Kidney tubule cell (primary cell): ENCODE measurements at regions not wholly inside any gene's neighbourhood (a gene's known extent, or its start where the extent isn't known, plus 50 kb on each side); places are given as distances from the start of the nearest gene placed in this dataset.
"Not testable (repeated sequence)": the region's sequence is repeated elsewhere in the genome, so short reads cannot be mapped to it uniquely, and the experiment has no call there.

Source experiments
- DNase-seq: peaks from one replicate; pipeline ENCODE4 v3.0.0-alpha.2; 2018; ENCODE audit warnings: low spot score

DNA sequence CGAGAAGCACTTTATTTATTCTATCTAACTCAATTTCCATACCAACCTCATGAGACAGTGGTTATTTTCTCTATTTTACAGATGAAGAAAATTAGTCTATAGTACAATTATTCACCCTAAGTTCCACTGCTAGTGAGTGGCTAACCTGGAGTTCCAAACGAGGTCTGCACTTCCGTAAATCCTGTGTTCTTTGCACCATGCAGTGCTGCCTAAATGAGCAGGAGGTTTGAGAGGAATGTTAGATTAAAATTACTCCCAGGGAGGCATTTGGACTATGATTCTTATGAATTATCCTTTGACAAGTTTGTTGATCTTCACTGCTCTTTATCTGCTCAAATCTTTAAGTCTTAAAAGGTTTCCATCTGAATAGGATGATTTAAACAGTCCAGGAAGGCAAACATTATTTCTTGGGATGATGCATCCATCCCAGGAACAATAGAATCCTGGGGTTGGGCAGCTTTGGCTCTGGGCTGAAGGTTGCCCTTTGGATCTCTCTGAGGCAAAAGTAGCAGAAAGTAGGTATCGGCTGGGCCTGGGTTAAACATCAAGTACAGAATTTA is 400.8 kb downstream of the REEP3 start:
- no peak for DNase-seq

DNA sequence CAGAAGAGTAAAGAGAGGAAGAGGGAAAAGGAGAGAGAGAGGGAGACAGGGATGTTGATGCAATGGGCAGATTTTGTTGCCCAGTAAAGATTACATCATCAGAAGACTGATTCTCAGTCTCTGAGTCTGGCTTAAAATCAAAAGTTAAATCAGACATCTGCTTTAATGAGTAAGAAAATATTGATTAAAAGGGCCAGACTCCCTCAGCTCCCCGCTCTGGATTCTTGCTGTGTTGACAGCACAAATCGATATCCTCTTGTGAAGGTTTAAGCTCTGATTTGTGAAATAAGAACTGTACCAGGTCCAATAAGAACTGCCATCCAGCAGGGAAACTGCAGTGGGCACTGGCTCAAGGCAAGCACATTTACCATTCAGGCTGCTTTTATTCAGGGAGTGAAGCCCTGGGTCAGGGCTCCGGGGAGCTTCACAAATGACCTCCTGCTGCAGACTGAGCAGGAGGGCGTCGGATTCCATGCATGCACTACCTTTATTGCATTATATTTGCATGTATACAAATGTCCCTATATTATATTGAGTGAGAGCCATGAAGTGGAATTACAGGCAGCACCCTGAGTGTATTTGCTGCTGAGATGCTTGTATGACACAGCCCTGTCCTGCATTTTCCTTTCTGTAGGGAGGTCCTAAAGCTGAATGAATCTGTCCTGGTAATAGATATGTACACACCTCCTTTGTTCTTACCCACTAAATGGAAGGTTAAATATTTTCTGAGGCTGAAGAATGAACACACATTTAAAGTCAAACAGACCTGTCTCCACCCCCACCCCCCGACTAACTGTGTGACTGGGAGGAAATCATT is 401.5 kb downstream of the REEP3 start:
- DNase-seq = no peak

DNA sequence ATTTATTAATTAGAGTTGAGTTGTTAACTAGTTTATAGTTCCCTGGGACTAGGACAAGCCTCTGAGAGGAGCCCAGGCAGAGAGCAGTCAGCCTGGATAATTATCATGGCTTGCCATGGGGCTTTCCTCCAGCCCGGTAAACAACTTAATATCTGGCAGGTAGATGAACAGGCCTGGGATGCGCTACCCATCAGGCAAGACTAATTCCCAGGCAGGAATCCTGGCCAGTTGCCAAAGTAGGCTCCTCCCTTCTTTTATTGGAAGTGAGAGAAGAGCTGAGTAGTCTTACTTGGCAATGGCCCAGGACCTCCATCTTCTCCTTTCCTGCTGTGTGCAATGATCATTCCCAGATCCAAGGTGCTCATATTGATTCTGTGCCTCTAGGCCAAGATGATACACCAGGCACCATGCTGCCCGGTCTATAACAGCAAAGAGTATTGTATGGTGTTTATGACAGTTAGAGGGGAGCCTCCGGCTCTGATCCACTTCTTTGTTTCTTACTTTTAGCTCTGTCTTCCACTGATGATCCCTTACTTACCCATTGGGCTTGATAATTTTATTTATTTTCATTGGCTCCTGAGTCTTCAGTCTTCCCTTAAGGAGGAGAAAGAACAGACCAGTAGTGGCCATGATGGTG is 408.7 kb downstream of the REEP3 start:
- peak; percentile 20 for DNase-seq

DNA sequence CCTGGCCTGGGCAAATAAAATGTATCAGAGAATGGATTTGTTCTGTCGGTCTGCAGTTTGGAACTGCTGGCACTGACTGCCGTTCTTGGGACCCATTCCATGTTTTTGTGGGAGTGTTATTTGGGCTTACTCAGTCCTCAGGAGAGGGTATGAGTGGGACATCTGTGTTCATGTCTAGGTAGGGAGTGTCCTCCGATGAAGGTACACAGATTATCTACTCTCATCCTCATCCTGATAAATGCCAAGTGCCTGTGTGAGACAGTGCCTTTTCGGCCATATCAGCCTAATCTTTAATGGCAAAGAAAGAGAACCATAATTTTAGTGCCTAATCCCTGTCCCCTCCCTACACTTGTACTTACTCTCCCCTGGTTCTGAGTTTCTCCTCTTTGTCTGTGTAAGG is 409.4 kb downstream of the REEP3 start:
- no peak for DNase-seq

DNA sequence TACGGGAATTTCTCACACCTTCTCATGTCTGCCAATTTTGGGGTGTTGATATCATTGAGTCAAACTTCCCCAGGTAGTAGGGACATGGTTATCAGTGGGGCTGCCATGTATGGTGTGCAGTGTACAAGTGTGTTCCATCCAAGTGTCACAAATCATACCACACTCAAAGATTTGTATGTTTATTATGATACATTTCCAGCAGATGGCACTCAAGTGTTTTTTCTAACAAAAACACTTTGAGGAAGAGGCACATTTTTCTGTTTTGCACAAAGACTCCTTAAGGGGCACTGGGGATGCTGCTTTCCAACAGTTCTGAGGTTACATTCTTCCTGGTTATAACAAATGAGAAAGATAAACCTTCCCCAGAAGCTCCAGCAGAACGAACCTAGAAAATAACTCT is 414.5 kb downstream of the REEP3 start:
- no peak for DNase-seq

DNA sequence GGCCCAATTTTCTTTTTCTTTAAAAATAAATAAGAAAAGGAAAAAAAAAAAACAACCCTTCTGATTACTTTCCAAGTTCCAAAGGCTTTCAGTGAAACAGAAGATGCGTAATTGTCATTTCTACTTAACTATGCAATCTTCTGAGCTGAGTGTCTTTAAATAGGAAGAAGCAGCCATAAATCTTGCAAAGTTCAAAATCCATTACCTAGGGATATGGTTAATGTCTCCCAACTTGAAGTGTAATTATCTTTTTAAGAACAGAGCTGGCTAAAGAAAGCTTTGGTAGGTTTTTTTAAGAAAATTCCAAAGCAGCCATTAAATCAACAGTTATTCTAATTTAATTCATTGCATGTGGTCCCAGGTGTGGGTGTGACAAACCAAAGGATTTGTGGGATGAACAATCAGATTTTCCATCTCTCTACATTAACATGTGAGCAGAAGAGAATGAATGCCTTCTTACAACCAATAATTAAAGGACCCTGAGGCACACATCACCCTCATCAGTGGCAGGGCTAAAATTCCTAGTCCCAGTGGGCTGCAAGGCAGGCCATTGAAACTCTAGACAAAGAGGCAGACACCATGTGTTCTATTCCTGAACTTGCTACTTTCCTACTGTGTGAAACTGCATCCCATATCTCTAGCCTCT is 419.2 kb downstream of the REEP3 start:
- no peak for DNase-seq

DNA sequence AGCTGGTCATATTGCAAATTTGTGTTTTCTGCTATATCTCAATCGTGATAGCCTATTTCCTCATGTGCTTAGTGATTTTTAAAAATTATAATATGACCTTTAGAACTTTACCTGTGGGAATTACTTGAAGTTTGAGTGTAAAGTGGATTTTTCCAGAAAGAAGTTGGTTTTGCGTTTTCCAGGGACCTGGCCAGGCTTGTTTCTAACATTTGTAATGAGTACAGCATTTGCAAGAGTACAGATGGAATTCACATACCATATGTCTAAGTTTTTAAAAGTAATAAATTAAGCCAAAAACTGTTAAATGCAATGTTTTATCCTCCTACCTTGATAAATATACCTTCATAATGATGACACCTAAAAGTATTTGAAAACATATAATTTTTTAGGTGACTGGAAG is 443.2 kb downstream of the REEP3 start:
- no peak for DNase-seq

DNA sequence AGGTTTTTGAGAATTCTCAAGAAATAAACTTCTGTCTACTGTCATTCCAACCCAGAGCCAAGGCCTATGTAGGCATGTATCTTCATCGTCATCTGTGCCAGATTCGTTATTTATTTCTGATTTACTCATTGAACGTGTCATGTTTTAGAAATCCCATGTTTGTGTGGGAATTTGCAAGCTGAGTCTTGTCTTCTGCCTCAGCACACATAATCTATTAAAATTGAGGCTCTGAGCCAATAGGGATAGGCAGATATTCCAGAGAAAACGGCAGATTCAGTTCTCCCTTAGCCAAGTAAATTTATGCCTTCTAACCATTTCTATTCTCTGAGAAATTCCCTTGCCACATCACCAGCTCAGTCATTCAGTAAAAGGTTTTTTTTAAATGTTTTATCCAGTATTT is 444.6 kb downstream of the REEP3 start:
- DNase-seq = no peak

DNA sequence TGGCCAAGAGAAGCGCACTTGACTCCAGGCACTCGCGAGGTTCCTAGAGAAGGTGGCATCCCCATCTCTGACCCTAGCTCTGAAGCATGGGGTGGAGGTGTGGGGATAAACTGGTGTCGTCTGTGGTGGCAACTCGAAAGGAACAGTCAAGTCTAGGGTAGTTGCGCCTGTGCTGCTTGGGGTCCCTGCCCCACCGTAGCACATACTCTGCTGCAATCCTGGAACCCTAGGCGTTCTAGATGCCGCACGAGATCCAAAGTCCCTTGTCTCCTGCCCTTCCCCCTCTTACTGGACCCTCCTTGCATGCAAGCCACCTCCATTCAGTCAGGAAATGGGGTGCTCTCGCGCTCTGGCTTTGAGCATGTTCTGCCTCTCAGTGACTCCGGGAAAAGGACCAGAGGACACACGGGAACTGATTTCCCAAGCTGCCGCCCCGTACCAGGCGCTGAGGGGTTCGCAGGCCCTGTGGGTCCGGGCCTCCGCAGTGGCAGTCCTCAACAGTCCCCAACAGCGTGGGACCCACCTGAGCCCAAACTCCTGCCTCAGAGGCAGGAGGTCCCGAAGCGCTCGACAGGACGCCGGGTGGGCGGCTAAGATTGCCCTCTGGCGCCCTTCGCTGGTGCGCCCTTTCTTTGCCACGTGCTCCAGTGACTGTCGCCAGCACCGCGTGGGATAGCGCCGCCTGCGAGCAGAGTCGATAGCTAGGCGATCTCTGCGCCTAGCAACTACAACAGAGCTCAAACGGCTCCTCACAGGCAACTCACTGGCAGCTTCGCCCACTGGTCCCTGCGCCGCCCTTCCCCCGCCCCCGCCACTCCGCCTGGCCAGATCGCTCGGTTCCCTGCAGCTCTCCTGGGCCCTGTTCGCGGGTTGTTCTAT is 452.0 kb downstream of the REEP3 start:
- no peak for DNase-seq

DNA sequence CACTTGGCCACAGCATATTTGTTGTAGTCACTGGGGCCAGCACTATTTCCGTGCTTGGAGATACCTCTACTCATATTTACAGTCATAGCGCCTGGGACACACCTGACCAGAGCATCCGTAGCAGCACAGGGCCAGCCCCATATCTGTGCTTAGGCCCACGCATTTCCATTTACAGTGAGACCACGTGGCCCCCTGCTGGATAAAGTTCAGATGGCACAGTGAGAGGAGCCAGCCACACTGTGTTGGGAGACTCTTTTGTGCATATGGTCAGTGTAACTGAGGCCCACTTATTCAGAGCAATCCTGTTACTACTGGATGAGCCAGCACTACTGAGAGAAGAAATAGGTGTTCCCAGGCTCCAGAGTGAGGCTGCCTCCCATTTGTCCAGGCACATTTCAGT is 455.3 kb downstream of the REEP3 start:
- DNase-seq = peak; percentile 32

DNA sequence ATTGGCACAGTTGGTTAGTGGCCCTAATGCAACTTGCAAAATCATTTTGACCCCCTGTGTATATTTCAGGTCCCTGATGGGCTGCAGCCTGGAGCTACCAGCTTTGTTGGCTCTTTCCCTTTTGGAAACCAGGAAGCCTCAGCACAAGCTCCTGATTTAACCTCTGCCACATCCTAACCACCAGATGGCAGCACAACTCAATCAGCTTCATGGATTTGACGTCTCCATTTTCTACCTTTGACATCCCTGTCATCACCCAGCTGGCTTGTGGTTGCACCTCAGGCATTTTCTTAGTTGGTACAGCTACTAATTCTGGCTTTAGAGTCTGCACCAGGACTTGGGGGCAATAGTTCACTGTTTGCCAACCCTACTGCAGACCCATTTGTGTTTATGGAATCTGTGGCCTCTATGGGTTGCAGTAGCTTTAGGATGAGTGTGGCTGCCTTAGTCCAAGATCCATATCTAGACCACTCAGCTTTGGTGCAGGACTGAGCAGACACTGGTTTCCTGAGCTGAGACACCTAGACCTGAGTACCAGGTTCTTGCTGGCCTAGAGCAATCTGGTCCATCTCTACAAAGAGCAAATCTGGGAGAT is 456.2 kb downstream of the REEP3 start:
- peak; percentile 61 for DNase-seq

DNA sequence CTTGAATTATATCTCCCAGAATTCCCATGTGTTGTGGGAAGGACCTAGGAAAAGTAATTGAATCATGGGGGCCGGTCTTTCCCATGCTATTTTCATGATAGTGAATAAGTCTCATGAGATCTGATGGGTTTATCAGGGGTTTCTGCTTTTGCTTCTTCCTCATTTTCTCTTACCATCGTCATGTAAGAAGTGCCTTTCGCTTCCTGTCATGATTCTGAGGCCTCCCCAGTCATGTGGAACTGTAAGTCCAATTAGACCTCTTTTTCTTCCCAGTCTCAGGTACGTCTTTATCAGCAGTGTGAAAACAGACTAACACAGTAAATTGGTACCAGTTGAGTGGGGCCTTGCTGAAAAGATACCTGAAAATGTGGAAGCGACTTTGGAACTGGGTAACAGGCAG is 459.7 kb downstream of the REEP3 start:
- DNase-seq = not testable (repeated sequence)

DNA sequence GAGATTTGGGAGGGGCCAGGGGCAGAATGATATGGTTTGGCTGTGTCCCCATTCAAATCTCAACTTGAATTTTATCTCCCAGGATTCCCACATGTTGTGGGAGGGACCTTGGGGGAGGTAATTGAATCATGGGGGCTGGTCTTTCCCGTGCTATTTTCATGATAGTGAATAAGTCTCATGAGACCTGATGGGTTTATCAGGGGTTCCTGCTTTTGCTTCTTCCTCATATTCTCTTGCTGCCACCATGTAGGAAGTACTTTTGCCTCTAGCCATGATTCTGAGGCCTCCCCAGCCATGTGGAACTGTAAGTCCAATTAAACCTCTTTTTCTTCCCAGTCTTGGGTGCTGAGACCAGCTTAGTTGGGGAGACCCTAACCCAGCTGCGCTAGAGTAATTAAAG is 462.9 kb downstream of the REEP3 start:
- DNase-seq = not testable (repeated sequence)

DNA sequence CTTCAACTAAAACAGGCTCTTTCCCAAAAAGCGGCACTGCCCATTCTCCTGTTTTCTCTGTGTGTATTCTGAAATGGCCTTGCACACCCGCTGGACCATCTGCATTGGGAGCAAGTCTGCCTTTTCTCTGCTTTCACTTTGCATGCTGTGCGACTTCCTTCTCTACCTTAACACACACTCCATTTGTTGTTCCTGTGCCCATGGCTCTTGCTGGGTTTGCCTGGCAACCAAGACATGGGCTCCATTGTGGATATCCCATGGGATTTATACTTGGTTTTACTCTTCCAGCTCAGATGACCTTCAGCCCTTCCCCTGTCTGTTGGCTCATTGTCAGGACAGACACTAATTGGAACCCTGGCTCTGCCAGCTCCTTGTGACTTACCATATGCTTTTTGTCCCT is 465.3 kb downstream of the REEP3 start:
- DNase-seq = no peak

DNA sequence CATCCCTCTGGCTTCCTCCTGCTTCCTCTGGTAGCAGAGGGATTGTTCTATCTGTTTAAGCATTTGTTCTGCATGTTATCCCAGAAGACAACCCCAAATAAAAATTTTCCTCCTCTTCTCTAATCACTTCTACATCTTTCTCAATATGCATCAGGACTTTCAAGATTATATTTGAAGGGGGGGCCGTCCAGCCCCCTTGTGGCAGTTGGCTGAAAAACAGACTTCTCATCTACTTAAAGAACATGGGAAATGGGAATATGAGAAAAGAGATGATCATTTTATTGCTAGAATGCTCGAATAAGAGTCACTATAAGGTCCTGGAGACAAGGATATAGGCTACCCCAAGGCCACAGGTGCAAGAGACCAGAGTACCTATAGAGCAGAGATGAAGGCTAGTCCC is 466.0 kb downstream of the REEP3 start:
- DNase-seq = no peak

DNA sequence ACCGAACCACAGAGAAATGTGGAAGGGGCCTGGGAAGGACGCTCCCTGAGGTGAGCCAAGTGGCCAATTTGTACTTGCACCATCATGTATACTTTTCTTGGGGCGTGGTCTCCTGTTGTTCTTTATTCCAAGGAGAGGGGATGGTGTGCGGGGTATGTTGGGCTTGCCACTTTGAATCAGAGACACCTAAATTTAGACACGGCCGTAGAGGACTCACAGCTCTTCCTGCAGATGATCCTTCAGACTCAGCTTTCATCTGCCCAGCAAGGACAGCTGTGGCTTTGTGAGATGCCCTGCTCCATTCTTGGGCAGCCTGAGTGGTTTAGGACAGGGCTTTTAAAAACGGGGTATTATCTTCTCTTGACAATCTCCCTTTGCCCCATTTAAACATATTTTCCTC is 473.2 kb downstream of the REEP3 start:
- DNase-seq = no peak

DNA sequence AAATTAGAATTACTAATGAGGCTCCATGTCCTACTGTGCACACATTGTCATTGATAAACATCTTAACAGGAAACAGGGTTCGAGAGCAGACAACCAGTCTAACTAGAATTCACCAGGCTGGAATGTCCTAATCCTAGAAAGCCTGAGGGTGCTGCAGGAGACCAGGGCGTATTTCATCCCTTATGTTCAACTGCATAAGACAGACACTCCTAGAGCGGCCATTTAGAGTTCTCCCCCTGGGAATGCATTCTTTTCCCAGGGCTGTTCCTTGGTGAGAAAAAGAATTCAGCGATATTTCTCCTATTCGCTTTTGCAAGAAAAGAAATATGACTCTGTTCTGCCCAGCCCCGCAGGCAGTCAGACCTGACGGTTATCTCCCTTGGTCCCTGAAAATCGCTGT is 486.0 kb downstream of the REEP3 start:
- no peak for DNase-seq

DNA sequence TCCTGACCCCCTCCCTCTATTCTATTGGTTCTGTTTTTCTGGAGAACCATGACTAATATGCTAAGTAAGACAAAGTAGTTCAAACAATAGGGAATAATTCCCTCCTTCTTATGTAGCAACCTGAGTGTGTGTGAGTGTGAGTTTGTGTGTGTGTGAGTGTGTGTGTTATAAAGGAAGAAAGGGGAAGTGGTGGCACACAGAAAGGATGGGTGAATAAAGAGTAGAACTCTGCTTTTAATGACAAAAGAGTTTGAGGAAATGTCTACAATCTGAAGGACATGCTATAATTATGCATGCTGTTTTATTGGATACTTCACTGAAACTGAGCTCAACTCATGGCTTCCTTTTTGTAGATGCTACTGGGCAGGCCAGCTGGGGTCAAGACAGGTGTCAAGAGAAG is 489.5 kb downstream of the REEP3 start:
- DNase-seq = no peak

DNA sequence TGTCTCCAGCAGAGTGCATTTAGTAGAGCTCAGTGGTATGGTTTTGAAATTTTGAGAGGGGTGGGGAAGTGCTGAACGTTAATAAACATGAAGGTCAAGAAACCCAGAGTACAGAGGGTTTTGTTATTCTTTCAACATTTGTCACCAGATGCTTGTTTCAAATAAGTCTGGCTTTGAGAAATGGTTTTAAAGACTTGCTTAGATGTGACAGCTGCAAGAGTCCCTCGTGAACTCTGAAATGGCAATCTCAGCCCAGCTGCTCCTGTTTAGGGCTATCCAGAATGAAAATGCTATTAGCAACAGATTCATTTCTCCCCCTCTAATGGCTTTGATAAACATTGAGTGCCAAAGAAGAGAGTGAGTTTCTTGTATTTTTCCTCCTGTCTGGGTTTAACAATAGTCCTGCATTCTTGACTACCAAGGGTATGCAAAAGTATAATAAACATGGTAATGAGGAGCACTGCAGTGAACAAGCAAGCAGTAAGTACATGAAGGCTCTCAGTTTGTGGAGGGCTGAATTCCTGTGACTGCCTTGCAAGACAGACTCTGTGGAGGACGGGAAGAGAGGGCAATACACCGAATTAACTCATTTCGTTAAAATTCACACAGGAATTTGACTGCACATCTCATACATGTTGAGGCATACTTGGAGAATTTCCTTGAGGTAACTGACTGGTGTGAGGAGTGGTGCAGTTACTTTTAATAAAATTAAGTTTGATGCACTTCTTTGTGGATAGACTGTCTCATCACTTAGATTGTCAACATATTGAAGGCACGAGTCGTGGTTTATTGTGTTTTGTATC is 490.9 kb downstream of the REEP3 start:
- no peak for DNase-seq

DNA sequence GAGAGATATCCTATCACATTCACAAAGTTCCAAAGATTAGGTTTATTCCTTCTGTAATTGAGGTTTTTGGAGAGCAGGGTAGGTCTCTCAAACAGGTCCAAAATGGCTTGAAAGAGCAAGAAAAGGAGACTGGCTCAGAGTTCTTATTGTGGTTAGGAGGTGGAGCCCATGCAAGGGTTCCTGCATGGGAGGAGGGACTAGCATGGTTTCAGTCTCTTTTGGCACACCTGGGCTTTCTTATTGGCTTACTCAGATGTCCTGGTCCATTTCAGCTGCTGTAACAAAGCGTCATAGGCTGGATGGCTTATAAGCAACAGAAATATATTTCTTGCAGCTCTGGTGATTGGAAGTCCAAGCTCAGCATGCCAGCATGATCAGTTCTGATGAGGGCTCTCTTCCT is 493.1 kb downstream of the REEP3 start:
- no peak for DNase-seq
